Hepatocyte (in vitro differentiated cells): ENCODE measurements at regions not wholly inside any gene's neighbourhood (a gene's known extent, or its start where the extent isn't known, plus 50 kb on each side); places are given as distances from the start of the nearest gene placed in this dataset.

Experiments
- CTCF ChIP-seq: fragments of 200-600 bp; sonication (generic); IDR thresholded peaks from 2 replicates; pipeline ENCODE4 v1.5.1; 2016; ENCODE audit warnings: antibody characterized with exemption, mild to moderate bottlenecking; ENCODE audit not compliant: poor library complexity
- EZH2 ChIP-seq: fragments of 200-600 bp; sonication (generic); IDR thresholded peaks from 2 replicates; pipeline ENCODE4 v1.6.1; 2016; ENCODE audit warnings: antibody characterized with exemption, mild to moderate bottlenecking, borderline replicate concordance
- EZH2phosphoT487 ChIP-seq: fragments of 200-600 bp; sonication (generic); IDR thresholded peaks from one replicate; pipeline ENCODE4 v1.6.1; 2018; ENCODE audit warnings: antibody characterized with exemption, mild to moderate bottlenecking, low read depth, moderate library complexity; ENCODE audit not compliant: unreplicated experiment, severe bottlenecking

DNA sequence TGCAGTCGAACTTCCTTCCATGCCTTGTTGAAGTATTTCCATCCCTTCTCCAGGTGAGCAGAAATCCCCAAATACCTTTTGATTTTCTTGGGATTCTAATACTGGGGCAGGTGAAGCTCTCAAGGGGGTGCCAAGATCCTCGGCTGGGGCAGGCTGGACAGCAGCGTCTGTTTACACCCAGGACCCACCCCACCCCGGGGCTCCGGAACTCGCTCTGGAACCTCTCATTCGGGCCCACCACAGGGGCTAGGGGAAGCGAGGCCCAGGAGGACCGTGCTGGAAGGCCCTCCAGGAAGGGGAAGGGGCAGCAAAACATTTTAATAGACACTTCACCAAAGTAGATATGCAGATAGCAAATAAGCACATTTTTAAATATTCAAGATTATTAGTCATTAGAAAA lies 161.9 kb upstream of the GORAB start:
- TF ChIP-seq CTCF (no peak), EZH2 (no peak), EZH2phosphoT487 (no peak)
